HG02884 (cell line): ENCODE measurements at regions not wholly inside any gene's neighbourhood (a gene's known extent, or its start where the extent isn't known, plus 50 kb on each side); places are given as distances from the start of the nearest gene placed in this dataset.

Experiments
- ATAC-seq: cut with Tn5 transposase; IDR thresholded peaks from one replicate; pipeline ENCODE4 v1.9.1; 2021; ENCODE audit warnings: mild to moderate bottlenecking, moderate library complexity; ENCODE audit not compliant: unreplicated experiment

DNA sequence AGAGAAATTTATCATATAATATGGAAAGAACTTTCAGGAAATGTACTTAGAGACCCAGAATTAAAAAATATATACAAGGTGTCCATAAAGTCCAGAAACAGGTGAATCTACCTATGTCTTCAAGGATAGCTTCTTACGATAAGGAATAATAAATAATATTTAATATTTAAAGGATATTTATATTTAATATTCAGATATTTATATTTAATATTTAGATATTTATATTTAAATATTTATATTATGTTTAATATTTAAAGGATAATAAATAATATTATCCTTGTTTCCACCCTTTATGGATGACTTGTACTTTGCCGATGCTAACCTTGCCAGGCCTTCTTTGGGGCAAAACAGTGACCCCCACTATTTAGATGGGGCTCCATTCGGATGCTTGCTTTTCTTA, 169.5 kb upstream of the CADM1 start:
- ATAC-seq, result no peak

DNA sequence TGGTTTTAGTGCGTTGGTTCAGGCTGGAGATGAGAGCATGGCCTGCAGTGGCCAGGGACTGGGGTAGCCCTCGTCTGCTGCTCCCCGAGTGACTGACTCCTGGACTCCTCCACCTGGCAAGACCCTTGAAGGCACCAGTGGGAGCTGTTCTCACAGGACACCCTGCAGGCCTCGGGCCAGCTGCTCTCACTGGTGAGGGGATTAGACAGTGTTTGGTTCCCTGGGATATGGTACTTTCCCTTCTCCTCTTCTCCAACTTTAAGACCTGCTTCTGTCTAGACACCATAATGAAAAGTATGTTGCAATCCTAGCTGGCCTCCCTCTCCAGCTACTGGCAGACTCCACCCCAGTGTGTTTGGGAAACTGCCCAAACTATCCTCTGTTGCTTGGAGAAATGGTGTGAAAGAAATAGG, 168.8 kb upstream of the CADM1 start:
- ATAC-seq, result no peak

DNA sequence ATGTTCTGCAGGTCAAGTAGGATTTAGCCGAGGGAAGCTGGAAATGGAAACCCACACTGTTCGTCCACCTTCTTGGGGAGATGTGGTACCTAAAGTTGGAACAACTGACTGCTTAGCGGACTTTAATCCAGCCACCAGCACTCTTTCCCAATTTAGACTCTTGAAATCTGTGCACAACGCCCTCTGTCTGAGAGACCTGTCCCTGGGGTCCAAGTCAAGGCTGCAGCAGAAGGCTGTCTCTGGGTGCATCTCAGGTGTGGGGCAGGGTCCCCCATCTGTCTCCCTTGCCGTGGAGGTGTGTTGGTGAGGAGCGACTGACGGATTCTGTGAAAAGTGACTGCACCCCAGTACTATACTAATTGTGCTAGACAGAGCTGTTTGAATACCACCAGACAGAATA, 168.2 kb upstream of the CADM1 start:
- ATAC-seq, result no peak

DNA sequence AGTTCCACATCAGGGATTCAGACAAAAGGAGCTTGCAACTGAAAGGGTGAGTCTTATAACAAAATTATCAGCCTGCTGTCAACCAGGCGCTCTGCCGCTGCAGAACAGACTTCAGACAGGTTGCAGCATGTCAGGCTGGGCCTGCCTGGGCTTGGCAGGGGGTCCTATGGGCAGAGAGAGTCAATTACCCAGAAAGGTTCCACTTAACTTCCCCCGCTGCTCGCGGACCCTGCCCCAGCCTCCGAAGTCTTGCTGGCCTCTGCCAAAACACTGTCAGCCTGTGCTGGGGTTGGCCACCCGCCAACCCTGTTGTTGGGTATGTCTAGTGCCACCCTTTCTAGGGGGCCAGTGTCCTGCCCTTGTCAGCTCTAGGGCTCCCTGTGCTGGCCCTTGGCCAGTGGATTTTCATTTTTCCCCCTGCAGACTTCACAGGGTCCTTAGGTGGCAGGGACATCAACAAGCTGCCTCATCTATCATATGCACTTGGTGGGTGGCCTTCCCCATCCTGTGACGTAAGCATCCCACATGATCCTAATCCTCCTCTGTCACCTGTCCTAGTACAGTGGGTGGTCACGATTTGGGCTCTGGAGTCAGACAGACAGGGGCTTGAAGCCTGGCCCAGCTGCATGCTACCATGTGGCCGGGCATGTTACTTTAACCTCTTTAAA, 166.5 kb upstream of the CADM1 start:
- no peak for ATAC-seq

DNA sequence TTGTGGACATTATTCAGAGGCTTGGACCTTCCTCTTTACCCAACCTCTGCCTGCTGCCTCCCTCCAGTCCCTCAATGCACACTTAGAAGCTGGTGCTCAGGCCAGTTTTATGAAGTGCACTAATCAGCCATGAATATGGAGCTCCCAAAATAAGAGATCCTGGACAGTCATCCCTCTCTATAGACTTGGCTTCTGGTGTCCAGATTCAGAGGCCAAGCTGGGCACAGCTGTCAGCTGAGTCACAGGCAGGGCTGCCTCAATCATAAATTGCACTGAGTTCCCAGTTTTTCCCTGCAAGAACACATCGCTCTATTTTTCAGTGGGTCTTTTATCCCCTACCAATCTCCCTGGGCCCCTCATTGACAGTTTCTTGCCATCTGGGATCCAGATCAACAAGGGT, 161.7 kb upstream of the CADM1 start:
- no peak for ATAC-seq

DNA sequence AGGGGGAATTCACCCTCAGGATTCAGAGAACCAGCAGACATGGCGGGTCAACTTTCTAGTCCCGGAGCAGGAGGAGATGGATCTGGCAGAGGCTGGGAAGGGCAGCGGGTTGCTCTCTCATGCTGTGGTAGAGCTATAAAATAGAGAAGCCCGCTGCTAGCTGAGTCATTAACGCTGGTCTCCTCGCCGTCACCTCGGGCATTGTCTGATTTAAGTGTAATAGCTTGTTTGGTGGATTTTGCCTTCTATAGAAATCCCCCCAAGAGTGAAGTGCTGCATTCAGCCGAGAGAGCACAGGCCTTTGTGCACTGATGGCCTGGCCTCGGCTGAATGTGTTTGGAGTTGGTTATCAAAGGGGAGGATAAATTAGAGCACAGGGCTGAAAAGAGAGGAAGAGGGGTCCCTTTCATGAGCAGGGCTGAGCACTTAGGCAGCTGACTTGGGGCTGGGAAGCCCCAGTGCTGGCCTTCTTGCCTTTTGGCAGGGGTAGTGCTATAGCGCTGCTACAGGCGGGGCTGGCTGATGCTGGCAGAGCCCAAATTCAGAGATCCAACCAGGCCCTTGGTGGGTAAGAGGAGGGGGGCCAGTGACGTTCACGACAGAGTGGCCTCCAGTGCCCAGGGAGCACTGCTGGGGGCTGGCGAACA, 161.1 kb upstream of the CADM1 start:
- no peak for ATAC-seq

DNA sequence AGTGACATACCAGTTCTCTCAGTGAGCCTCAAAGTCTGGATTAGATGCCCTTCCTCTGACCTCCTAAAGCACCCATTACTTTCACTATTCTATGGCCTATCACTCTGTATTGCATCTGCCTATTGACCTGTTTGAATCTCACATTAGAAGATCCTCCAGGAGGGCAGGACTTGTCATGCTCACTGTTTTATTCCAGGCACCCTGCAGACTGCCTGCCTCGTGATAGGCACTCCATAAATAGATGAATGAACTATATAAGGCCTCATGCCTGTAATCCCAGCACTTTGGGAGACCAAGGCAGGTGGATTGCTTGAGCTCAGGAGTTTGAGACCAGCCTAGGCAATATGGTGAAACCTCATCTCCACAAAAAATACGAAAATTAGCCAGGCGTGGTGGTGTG, 160.1 kb upstream of the CADM1 start:
- no peak for ATAC-seq

DNA sequence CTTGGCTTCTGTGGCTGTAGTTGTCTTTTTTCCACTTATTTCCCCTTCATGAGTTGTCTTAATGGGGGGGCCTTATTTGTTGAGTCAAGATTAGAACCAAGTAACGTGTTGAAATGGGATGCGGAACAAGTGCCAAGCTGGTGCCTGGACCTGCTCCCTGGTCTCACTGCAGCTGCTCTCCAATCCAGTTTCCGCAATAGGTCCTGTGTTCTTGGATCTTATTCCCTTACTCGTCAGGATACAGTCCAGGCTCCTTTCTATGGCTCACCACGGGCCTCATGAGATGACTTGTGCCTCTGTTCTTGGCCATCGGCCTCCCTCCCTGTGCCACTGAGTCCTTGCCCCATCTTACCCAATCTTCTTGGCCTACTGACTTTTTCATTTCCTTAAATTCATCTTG, 159.6 kb upstream of the CADM1 start:
- ATAC-seq, result no peak

DNA sequence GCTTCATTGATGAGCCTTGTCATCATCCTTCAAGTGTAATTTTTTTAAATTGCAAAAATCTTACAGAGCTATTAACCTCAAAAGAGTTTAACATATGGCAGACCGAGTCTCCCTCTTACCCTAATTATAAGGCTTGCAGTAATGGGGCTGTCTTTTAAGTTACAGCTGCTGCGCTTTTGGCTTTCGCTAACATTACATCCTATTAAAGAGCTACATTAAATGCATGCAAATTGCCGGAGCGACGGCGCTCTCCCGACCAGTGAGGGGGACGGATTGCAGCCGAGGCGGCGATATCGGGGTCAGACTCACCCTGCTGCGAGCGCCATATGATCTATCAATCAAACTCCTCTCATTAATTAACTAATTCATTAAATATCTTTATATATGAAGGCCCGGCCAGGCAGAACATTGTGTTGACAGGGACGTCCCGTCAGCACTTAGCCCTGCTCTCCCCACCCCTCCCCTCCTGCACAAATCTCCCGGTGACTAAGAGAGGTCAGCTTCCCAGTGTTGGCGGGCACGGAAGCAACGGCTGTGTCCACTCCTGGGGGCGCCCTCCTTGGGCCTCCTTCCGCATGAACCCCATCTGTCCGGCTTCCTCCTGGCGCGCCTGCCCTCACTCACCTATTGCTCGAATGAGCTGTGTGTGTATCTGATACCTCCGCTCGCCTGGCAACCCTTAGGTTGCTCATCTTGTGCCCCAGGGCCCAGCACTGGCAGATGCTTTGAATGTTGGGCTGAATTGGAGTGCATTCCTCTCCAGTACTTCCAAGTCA, 156.0 kb upstream of the CADM1 start:
- ATAC-seq, result no peak

DNA sequence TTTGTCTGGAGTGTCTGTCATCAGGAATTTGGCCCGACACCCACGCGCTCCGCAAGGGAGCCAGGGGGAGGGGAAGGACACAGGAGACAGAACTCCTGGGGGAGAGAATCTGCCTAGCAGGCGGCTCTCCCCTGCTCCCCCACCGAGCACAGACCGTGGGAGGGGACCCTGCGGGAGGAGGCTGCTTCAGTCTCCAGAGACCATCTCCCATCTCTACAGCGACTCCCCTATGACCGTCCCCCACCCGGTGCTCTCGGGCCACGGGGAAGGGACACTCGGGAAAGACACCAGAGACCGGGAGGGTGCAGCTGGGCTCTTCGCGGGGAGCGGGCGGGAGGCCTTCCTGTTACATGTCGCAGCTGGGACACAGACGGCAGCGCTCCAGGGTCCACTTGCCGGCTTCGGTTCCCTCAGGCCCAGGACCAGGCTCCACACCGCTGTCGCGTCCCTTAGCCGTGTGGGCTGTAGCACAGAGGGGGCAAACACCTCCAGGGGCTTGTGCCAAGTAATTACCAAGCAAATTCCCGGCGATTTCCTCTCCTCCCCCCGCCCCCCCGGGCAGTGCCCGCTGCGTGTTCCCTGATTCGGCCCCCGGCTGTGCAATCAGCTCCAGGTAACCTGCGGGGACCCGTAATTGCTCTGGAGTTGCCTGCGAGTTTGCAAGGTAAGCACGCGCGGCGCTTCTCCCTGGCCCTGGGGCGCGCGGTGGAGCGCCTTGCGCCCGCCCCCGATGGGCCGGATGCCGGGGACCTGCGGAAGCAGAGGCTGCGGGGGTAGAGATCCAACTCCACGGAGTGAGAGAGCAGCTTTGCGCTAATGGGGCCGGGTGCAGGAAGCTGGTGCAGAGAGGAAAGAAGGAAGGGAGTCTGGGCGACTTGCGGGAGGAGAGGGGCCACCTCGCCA, 155.1 kb upstream of the CADM1 start:
- ATAC-seq, result no peak

DNA sequence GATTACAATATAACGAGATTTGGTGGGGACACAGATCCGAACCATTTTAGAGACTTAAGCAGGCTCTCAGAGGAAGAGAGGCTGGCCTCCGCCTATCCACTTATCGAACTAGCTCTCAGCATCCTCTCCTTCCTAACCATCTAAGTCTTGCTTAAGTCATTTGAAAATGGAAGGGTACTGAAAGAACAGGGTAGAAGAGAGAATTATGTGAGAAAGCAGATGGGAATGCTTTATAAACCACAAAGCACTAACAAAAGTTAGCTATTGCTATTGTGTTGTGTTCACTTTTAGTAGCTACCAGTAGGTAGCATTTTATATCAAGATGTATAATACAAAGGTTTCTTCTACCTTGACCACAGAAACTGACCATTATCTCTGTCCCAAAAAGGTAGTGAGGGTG, 153.4 kb upstream of the CADM1 start:
- no peak for ATAC-seq

DNA sequence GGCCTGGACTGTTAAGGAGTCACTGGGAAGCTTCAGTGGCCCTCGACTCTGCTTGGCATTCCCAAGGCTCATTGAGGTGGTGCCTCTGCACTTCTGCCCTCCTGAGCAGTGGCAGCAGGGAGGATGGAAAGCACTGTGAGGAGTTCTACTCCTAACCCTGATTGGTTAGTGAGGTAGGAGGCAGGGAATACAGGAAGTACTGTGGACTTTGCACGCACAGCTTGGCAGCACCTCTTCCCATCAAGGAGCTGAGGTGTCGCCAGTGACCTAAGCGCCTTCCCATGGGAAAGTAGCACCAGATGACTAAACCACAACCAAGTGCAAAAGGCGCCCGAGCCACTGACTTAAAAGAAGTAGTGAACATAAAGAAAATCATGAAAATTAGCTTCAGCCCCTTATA, 152.5 kb upstream of the CADM1 start:
- no peak for ATAC-seq

DNA sequence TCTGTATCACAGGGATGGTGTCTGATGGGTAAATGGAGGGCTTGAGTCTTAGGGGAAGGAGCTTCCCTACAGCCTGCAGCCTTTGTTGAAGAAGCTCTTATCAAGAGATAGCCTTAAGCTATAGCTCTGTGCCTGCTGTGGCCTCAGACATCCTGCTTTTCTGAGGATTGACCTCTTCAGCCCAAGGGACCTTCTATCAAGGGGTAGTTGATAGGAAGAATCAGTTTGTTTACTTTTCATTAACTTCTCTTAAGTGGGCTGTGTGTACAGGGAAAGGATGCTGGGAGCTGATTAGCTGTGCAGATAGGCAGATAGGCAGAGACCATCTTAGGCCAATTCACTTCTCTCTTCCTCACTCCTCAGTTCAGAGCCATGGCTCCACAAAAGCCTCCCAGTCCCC, 151.8 kb upstream of the CADM1 start:
- no peak for ATAC-seq

DNA sequence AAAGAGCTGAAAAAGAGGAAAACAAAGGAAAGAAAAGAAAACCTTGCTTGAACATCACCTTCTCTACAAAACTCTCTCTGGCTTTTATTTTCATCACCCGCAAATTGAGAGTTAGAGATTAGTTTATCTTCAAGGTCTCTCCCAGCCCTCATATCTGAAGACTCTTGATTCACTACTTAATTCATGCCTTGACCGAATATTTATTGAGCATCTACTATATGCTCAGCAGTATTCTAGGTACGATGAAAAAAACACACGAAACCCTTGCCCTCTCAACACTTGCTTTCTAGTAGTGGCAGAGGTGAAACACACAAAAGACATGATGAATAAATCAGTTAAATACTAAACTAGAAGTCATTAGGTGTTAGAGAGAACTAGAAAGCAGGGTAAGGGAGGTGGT, 150.6 kb upstream of the CADM1 start:
- no peak for ATAC-seq

DNA sequence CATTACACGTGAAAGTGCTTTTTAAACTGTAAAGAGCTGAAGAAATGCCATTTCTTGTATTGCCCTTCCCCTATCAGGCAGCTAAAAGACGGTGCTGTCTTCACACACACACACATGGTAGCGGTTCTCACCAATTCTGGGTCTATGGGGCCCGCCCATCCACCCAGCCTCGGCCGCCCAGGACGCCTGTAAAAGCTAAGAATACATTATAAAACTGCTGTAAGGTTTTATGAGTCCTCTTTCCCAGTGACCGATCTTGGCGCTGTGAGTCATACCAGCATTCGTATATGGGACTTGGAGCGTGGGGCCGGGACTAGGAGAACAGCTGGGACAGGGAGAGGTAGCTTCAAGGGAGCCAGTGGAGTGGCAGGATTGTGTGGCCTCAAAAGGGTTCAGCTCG, 149.7 kb upstream of the CADM1 start:
- no peak for ATAC-seq

DNA sequence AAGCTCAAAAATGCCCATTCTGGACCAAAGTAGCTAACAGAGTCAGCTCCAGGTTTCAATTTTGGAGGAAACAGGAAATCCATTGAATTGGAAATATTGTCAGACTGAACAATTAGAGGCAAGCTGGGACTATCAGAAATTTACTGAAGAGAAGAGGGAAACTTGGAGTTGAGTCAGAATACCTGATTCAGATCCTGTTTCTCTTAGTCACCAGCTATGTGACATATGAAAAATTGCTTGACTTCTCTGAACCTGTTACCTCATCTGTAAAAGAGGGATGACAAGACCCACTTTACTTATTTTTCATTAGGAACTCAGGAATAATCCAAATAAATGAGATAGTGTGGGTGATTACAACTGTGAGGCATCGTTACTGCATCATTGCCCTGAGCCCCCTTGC, 148.9 kb upstream of the CADM1 start:
- ATAC-seq, result no peak

DNA sequence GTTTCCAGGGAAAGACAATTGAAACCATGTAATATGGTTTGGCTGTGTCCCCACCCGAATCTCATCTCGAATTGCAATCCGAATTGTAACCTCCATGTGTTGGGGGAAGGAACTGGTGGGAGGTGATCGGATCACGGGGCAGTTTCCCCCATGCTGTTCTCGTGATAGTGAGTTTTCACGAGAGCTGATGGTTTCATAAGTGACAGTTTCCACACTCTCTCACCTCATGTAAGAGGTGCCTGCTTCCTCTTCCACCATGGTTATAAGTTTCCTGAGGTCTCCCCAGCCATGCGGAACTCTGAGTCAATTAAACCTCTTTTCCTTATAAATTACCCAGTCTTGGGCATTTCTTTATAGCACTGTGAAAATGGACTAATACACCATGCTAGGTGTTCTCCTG, 148.3 kb upstream of the CADM1 start:
- no peak for ATAC-seq

DNA sequence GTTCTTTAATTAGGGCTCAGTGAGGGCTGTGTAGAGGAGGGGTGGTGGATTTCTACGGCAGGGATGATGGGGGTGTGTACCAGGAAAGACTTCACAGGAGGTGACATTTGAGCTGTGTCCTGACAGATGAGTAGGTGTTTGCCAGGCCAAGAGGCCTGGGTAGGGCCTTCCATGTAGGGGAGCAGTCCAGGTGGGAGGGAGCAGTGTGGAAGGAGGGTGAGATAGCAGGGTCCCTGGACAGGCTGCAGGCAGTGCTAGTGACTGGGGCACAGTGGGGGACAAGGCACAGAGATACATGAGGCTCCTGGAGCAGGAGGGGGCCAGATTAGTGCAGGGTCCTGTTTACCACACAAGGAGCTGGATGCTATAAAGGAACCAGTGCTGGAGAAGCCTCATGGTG, 147.9 kb upstream of the CADM1 start:
- ATAC-seq, result no peak

DNA sequence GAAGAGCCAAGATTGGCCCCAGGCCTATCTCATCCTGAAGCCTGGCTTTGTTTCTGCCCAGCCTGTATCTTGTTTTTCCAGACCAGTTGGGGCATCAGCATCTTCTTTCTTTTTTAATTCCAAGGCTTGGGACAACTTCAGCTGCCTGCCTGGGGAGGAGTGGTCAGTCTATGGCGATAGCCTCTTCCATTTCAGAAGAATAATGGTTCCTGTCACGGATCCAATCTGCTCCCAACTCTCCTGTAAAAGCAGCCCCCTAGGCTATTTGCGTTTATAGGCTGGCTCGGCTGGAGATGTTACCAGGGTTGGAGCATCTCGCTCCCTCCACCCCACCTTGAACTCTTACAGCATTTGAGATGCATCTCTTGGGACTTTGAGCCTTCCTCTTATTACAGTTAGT, 145.2 kb upstream of the CADM1 start:
- no peak for ATAC-seq

DNA sequence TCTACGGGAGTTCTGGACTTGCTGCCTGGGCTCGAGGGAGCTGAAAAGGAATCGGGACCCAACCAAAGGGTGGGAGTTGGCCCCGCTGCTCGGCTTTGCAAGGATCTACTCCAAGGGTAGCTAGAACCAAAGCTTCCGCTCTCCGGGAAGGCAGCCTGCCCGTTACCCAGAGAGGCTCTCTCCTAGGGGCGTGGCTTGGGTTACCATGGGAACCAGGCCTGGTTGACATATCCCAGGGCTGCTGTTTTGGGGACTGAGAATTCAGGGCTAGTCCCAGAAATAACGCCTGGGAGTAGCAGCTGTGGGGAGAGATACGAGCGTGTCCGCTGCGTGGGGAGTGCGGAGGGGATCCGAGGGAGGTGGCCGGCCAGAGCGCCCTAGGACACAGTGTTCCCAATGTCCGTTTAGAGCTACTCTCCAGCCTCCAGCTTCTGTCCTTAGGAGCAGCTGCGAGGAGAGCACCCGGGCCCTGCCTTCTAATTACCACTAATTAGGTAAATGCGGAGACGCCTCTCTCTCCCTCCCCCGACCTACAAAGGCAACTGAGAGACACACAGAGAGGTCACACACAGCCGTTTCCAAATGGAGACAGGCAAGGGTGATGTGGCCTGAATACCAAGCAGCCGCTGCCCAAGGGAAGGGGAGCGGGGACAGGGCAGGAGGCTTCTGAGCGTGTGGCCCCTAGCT, 141.6 kb upstream of the CADM1 start:
- ATAC-seq, result no peak

DNA sequence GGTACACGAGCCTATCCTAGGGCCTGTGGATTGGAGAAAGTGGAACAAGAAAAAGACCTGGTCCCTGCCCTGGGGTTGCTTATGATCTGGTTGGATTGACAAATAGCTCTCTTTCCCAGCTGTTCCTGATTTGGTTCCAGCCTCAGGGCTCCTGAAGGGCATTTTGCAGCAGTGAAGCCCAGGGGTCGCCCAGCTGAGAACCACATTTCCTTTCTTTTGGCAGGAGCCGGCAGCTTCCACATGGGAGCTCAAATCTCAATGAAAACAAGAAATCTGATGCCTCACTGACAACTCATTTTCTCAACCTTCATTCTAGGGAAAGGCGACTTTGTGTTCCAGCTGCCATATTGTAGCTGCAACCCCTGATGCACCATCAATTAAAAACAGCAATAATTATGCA, 140.6 kb upstream of the CADM1 start:
- no peak for ATAC-seq
